ENCODE measurements at regions not wholly inside any gene's neighbourhood (a gene's known extent, or its start where the extent isn't known, plus 50 kb on each side); places are given as distances from the start of the nearest gene placed in this dataset.
"Not testable (repeated sequence)": the region's sequence is repeated elsewhere in the genome, so short reads cannot be mapped to it uniquely, and the experiment has no call there.

GRCh38 chrX:1885116-1885515 is 270.3 kb downstream of the ASMT start:
- H3K4me1 Mint-ChIP-seq: no peaks in the 10 kb centered on the region
- no peak overlapping the region for H3K27ac Mint-ChIP-seq
- no peaks in the 10 kb centered on the region for H3K9me3 Mint-ChIP-seq (ENCODE audit: insufficient read depth)
- H3K4me3 Mint-ChIP-seq: no peak overlapping the region
- no peaks in the 10 kb centered on the region for H4K20me1 ChIP-seq (ENCODE audit: control insufficient read depth, insufficient read depth, low read length, poor library complexity, severe bottlenecking)
- WGBS (ENCODE audit: insufficient coverage): 93% methylated on average over 11 of the region's 12 CpGs
- H3K9me3 ChIP-seq (ENCODE audit: control extremely low read depth in 1 of 3, control insufficient read depth in 2 of 3, insufficient read depth in 1 of 3, low read length in 2 of 3): peaks cover 0 to 4% (median 0%) of the 10 kb centered on the region in 3 donors
- ATAC-seq (ENCODE audit: low read depth) (no peak), DNase-seq (no peak)
- ChIA-PET POLR2A (no interaction called here), CTCF (no interaction called here)
- no peak overlapping the region for H3K9ac ChIP-seq (ENCODE audit: low read length)
- H3K36me3 ChIP-seq (replicated peaks in 1 of 2; ENCODE audit: control extremely low read depth in 1 of 2, control insufficient read depth in 1 of 2, extremely low read depth in 1 of 2, insufficient read depth in 2 of 2, low read length in 1 of 2): no peaks in the 10 kb centered on the region
- no peak overlapping the region for H3K4me2 ChIP-seq (replicated peaks; ENCODE audit: low read depth, low read length, poor library complexity, severe bottlenecking)
- no peaks in the 10 kb centered on the region for H3K27me3 ChIP-seq (replicated peaks in 1 of 4; ENCODE audit: control extremely low read depth in 1 of 4, control insufficient read depth in 3 of 4, insufficient read depth in 4 of 4, low read length in 3 of 4)
- H3K27ac ChIP-seq (ENCODE audit: low read length in 2 of 2): no peak overlapping the region
- no peak for TF ChIP-seq CTCF (IDR thresholded peaks at IDR 0.05)
- TF ChIP-seq EZH2 (IDR thresholded peaks at IDR 0.05; ENCODE audit: borderline replicate concordance, insufficient read depth, low read depth, low read length, poor library complexity, severe bottlenecking): no peak
- intact Hi-C loops (cut with micrococcal nuclease): no loop called here
- H3K27me3 Mint-ChIP-seq: peaks cover 16% of the 10 kb centered on the region
- H2AFZ ChIP-seq (ENCODE audit: insufficient read depth, low read depth, low read length, poor library complexity, severe bottlenecking): no peak overlapping the region
- H3K4me3 ChIP-seq (ENCODE audit: control extremely low read depth in 1 of 5, extremely low read depth in 1 of 5, insufficient read depth in 1 of 5, low read depth in 2 of 5, low read length in 4 of 5): no peak overlapping the region
- no peaks in the 10 kb centered on the region for H3K4me1 ChIP-seq (ENCODE audit: control insufficient read depth in 2 of 2, insufficient read depth in 2 of 2, low read length in 2 of 2)
- no peaks in the 10 kb centered on the region for H3K79me2 ChIP-seq (ENCODE audit: control insufficient read depth, insufficient read depth, low read length)

GRCh38 chrX:1888305-1888704 is 273.4 kb downstream of the ASMT start:
- not testable (repeated sequence) for H3K27me3 ChIP-seq (replicated peaks in 1 of 4; ENCODE audit: control extremely low read depth in 1 of 4, control insufficient read depth in 3 of 4, insufficient read depth in 4 of 4, low read length in 3 of 4); H3K9me3 Mint-ChIP-seq (ENCODE audit: insufficient read depth)
- peaks cover 16% of the 10 kb centered on the region for H3K27me3 Mint-ChIP-seq

More at GRCh38 chrX:1888305-1888704, 273.4 kb downstream of the ASMT start:
- H3K27ac Mint-ChIP-seq; ATAC-seq (ENCODE audit: low read depth); CTCF ChIA-PET; POLR2A ChIA-PET; H4K20me1 ChIP-seq (ENCODE audit: control insufficient read depth, insufficient read depth, low read length, poor library complexity, severe bottlenecking); H3K4me2 ChIP-seq (replicated peaks; ENCODE audit: low read depth, low read length, poor library complexity, severe bottlenecking); intact Hi-C loops (cut with micrococcal nuclease); H3K4me1 Mint-ChIP-seq; H3K4me1 ChIP-seq (ENCODE audit: control insufficient read depth in 2 of 2, insufficient read depth in 2 of 2, low read length in 2 of 2); H3K4me3 Mint-ChIP-seq; H3K9ac ChIP-seq (ENCODE audit: low read length); H3K36me3 ChIP-seq (replicated peaks in 1 of 2; ENCODE audit: control extremely low read depth in 1 of 2, control insufficient read depth in 1 of 2, extremely low read depth in 1 of 2, insufficient read depth in 2 of 2, low read length in 1 of 2); H3K27ac ChIP-seq (ENCODE audit: low read length in 2 of 2); H2AFZ ChIP-seq (ENCODE audit: insufficient read depth, low read depth, low read length, poor library complexity, severe bottlenecking); H3K9me3 ChIP-seq (ENCODE audit: control extremely low read depth in 1 of 3, control insufficient read depth in 2 of 3, insufficient read depth in 1 of 3, low read length in 2 of 3); H3K4me3 ChIP-seq (ENCODE audit: control extremely low read depth in 1 of 5, extremely low read depth in 1 of 5, insufficient read depth in 1 of 5, low read depth in 2 of 5, low read length in 4 of 5); DNase-seq; H3K79me2 ChIP-seq (ENCODE audit: control insufficient read depth, insufficient read depth, low read length): not testable (repeated sequence)
- WGBS (ENCODE audit: insufficient coverage): 94% methylated on average over 6 of the region's 9 CpGs
